ENCODE measurements at regions not wholly inside any gene's neighbourhood (a gene's known extent, or its start where the extent isn't known, plus 50 kb on each side); places are given as distances from the start of the nearest gene placed in this dataset.

GRCh38 chr12:78672033-78672432, 192.5 kb upstream of the SYT1 start:
- no peak for TF ChIP-seq CTCF (IDR thresholded peaks at IDR 0.05)
- TF ChIP-seq EP300 (IDR thresholded peaks at IDR 0.05) = no peak
- TF ChIP-seq POLR2AphosphoS5 (IDR thresholded peaks at IDR 0.05) = no peak
- TF ChIP-seq POLR2A (IDR thresholded peaks at IDR 0.05) = no peak
